Subcutaneous abdominal adipose tissue (tissue), 5 donors: ENCODE measurements at regions not wholly inside any gene's neighbourhood (a gene's known extent, or its start where the extent isn't known, plus 50 kb on each side); places are given as distances from the start of the nearest gene placed in this dataset.
"Not testable (repeated sequence)": the region's sequence is repeated elsewhere in the genome, so short reads cannot be mapped to it uniquely, and the experiment has no call there.

Experiments
- H3K27ac ChIP-seq: one replicate; pipeline ENCODE4 v1.7.0; 2013; ENCODE audit warnings: low read depth, mild to moderate bottlenecking, inconsistent platforms, low read length, moderate library complexity
- H3K27me3 ChIP-seq, 5 donors: one replicate each; pipeline ENCODE4 v1.7.0; 2013; ENCODE audit warnings: low read length in 5 of 5, inconsistent platforms in 1 of 5; ENCODE audit not compliant: control insufficient read depth in 5 of 5, insufficient read depth in 4 of 5
- H3K36me3 ChIP-seq, 5 donors: one replicate each; pipeline ENCODE4 v1.7.0; 2013; ENCODE audit warnings: low read length in 5 of 5; ENCODE audit not compliant: control insufficient read depth in 5 of 5, insufficient read depth in 5 of 5
- H3K4me1 ChIP-seq, 5 donors: one replicate each; pipeline ENCODE4 v1.7.0; 2013; ENCODE audit warnings: low read length in 5 of 5, mild to moderate bottlenecking in 3 of 5, moderate library complexity in 1 of 5; ENCODE audit not compliant: control insufficient read depth in 5 of 5, insufficient read depth in 5 of 5
- H3K4me3 ChIP-seq, 5 donors: one replicate each; pipeline ENCODE4 v1.7.0; 2013; ENCODE audit warnings: low read length in 5 of 5, low read depth in 1 of 5
- H3K9ac ChIP-seq, 5 donors: one replicate each; pipeline ENCODE4 v1.7.0; 2013; ENCODE audit warnings: low read length in 5 of 5, mild to moderate bottlenecking in 4 of 5, moderate library complexity in 3 of 5
- H3K9me3 ChIP-seq, 5 donors: one replicate each; pipeline ENCODE4 v1.7.0; 2013; ENCODE audit warnings: low read length in 5 of 5; ENCODE audit not compliant: control insufficient read depth in 5 of 5
- donor health status: healthy.
- donor health status: healthy.
- donor health status: healthy.
- donor health status: healthy.
- donor health status: healthy.

GRCh38 chr16:29316761-29317183 lies 89.7 kb downstream of the NPIPB11 start:
- Histone ChIP-seq H3K27ac (no peak overlapping the region), H3K9ac (no peak overlapping the region), H3K4me3 (no peak overlapping the region), H3K27me3 (no peaks in the 10 kb centered on the region), H3K9me3 (no peaks in the 10 kb centered on the region), H3K36me3 (no peaks in the 10 kb centered on the region), H3K4me1 (peaks cover 0 to 14% (median 6%) of the 10 kb centered on the region in 5 donors)

GRCh38 chr16:29315916-29316517 lies 90.5 kb downstream of the NPIPB11 start:
- Histone ChIP-seq H3K4me1 (peaks cover 5 to 19% (median 14%) of the 10 kb centered on the region in 5 donors), H3K27me3 (no peaks in the 10 kb centered on the region), H3K9me3 (no peaks in the 10 kb centered on the region), H3K9ac (no peak overlapping the region), H3K4me3 (no peak overlapping the region), H3K36me3 (no peaks in the 10 kb centered on the region), H3K27ac (no peak overlapping the region)

- Histone ChIP-seq H3K36me3 (no peaks in the 10 kb centered on the region), H3K27ac (no peak overlapping the region), H3K4me3 (no peak overlapping the region), H3K9me3 (no peaks in the 10 kb centered on the region), H3K4me1 (peaks cover 9 to 28% (median 23%) of the 10 kb centered on the region in 5 donors), H3K27me3 (no peaks in the 10 kb centered on the region), H3K9ac (no peak overlapping the region)
Measured at GRCh38 chr16:29315046-29315445, 91.5 kb downstream of the NPIPB11 start.

- Histone ChIP-seq H3K9ac (no peak overlapping the region), H3K4me3 (no peak overlapping the region), H3K27me3 (no peaks in the 10 kb centered on the region), H3K4me1 (peaks cover 9 to 28% (median 23%) of the 10 kb centered on the region in 5 donors), H3K36me3 (no peaks in the 10 kb centered on the region), H3K9me3 (no peaks in the 10 kb centered on the region), H3K27ac (no peak overlapping the region)
Measured at GRCh38 chr16:29314292-29314934, 92.1 kb downstream of the NPIPB11 start.

GRCh38 chr16:29313559-29314048 lies 92.9 kb downstream of the NPIPB11 start:
- Histone ChIP-seq H3K36me3 (no peaks in the 10 kb centered on the region), H3K4me3 (no peak overlapping the region), H3K27me3 (no peaks in the 10 kb centered on the region), H3K9me3 (no peaks in the 10 kb centered on the region), H3K9ac (no peak overlapping the region), H3K4me1 (peaks cover 9 to 26% (median 23%) of the 10 kb centered on the region in 5 donors), H3K27ac (no peak overlapping the region)

- Histone ChIP-seq H3K27me3 (no peaks in the 10 kb centered on the region), H3K4me3 (no peak overlapping the region), H3K27ac (no peak overlapping the region), H3K36me3 (no peaks in the 10 kb centered on the region), H3K4me1 (peaks cover 9 to 26% (median 20%) of the 10 kb centered on the region in 5 donors), H3K9ac (no peak overlapping the region), H3K9me3 (no peaks in the 10 kb centered on the region)
Measured at GRCh38 chr16:29312835-29313558, 93.5 kb downstream of the NPIPB11 start.

- H3K4me3 ChIP-seq, H3K27me3 ChIP-seq, H3K9ac ChIP-seq, H3K27ac ChIP-seq, H3K36me3 ChIP-seq, H3K9me3 ChIP-seq: not testable (repeated sequence)
- H3K4me1 ChIP-seq: peaks cover 9 to 26% (median 20%) of the 10 kb centered on the region in 5 donors
Measured at GRCh38 chr16:29312345-29312675, 94.2 kb downstream of the NPIPB11 start.

GRCh38 chr16:29311461-29312344 lies 94.8 kb downstream of the NPIPB11 start:
- H3K4me1 ChIP-seq: peaks cover 9 to 26% (median 20%) of the 10 kb centered on the region in 5 donors
- H3K9ac ChIP-seq: peak overlapping the region in 1 of 5 donors; percentile 16
- H3K27ac ChIP-seq: peak overlapping the region; percentile 69
- H3K36me3 ChIP-seq: no peaks in the 10 kb centered on the region
- no peaks in the 10 kb centered on the region for H3K9me3 ChIP-seq
- no peaks in the 10 kb centered on the region for H3K27me3 ChIP-seq
- H3K4me3 ChIP-seq: no peak overlapping the region

GRCh38 chr16:29310852-29311314 lies 95.6 kb downstream of the NPIPB11 start:
- no peaks in the 10 kb centered on the region for H3K27me3 ChIP-seq
- peak overlapping the region in 1 of 5 donors; percentile 10 for H3K4me3 ChIP-seq
- H3K27ac ChIP-seq: peak overlapping the region; percentile 69
- no peaks in the 10 kb centered on the region for H3K36me3 ChIP-seq
- no peaks in the 10 kb centered on the region for H3K9me3 ChIP-seq
- H3K4me1 ChIP-seq: peaks cover 9 to 23% (median 17%) of the 10 kb centered on the region in 5 donors
- H3K9ac ChIP-seq: peak overlapping the region in 2 of 5 donors; percentile 16 to 43
